ENCODE measurements at regions not wholly inside any gene's neighbourhood (a gene's known extent, or its start where the extent isn't known, plus 50 kb on each side); places are given as distances from the start of the nearest gene placed in this dataset.

GRCh38 chr4:42306221-42307109 is 90.8 kb upstream of the SHISA3 start:
- Histone ChIP-seq H3K9me3 (no peaks in the 10 kb centered on the region), H3K36me3 (no peaks in the 10 kb centered on the region), H3K4me3 (no peak overlapping the region), H3K27ac (no peak overlapping the region), H3K4me1 (no peaks in the 10 kb centered on the region), H3K27me3 (peaks cover 0 to 5% (median 0%) of the 10 kb centered on the region in 4 donors)
- intact Hi-C loops (cut with DNase I): no loop called here
- no peak for TF ChIP-seq POLR2A (IDR thresholded peaks at IDR 0.05)
- WGBS, 2 donors: 66 to 72% methylated on average over 8 to 11 of the region's 11 CpGs
- no peak for DNase-seq

- Histone ChIP-seq H3K36me3 (no peaks in the 10 kb centered on the region), H3K4me3 (no peak overlapping the region), H3K4me1 (no peaks in the 10 kb centered on the region), H3K27me3 (no peaks in the 10 kb centered on the region), H3K27ac (no peak overlapping the region), H3K9me3 (no peaks in the 10 kb centered on the region)
- DNase-seq: no peak
- intact Hi-C loops (cut with DNase I): no loop called here
- no peak for TF ChIP-seq POLR2A (IDR thresholded peaks at IDR 0.05)
- no peak for TF ChIP-seq CTCF (IDR thresholded peaks at IDR 0.05)
- WGBS, 2 donors: 70 to 74% methylated on average over 3 of the region's 3 CpGs
Measured at GRCh38 chr4:42308247-42308646, 89.0 kb upstream of the SHISA3 start.

- no peak overlapping the region for H3K4me3 ChIP-seq
- WGBS, 2 donors: 54 to 56% methylated on average over 9 of the region's 9 CpGs
- H3K27ac ChIP-seq: no peak overlapping the region
- intact Hi-C loops (cut with DNase I): no loop called here
- no peaks in the 10 kb centered on the region for H3K36me3 ChIP-seq
- no peaks in the 10 kb centered on the region for H3K4me1 ChIP-seq
- no peak for TF ChIP-seq CTCF (IDR thresholded peaks at IDR 0.05)
- no peak for TF ChIP-seq POLR2A (IDR thresholded peaks at IDR 0.05)
- no peak for DNase-seq
- H3K9me3 ChIP-seq: no peaks in the 10 kb centered on the region
- no peaks in the 10 kb centered on the region for H3K27me3 ChIP-seq
Measured at GRCh38 chr4:42309361-42310260, 87.7 kb upstream of the SHISA3 start.

- Histone ChIP-seq H3K9me3 (peaks cover 0 to 4% (median 0%) of the 10 kb centered on the region in 3 donors), H3K36me3 (no peaks in the 10 kb centered on the region), H3K4me1 (no peaks in the 10 kb centered on the region), H3K4me3 (no peak overlapping the region), H3K27me3 (no peaks in the 10 kb centered on the region), H3K27ac (no peak overlapping the region)
- TF ChIP-seq CTCF (IDR thresholded peaks at IDR 0.05): no peak
- no peak for TF ChIP-seq POLR2A (IDR thresholded peaks at IDR 0.05)
- no peak for DNase-seq
- WGBS, 2 donors: 49 to 56% methylated on average over 5 of the region's 5 CpGs
- intact Hi-C loops (cut with DNase I): no loop called here
Measured at GRCh38 chr4:42310358-42310757, 86.9 kb upstream of the SHISA3 start.

GRCh38 chr4:42310806-42311205 is 86.5 kb upstream of the SHISA3 start:
- Histone ChIP-seq H3K4me1 (no peaks in the 10 kb centered on the region), H3K9me3 (peaks cover 0 to 5% (median 0%) of the 10 kb centered on the region in 3 donors), H3K4me3 (no peak overlapping the region), H3K27me3 (no peaks in the 10 kb centered on the region), H3K27ac (no peak overlapping the region), H3K36me3 (no peaks in the 10 kb centered on the region)
- intact Hi-C loops (cut with DNase I): no loop called here
- no peak for DNase-seq
- 88 to 89% methylated on average over 4 to 5 of the region's 5 CpGs for WGBS, 2 donors
- TF ChIP-seq POLR2A (IDR thresholded peaks at IDR 0.05) (no peak), CTCF (IDR thresholded peaks at IDR 0.05) (no peak)

Data from esophagus squamous epithelium (tissue), 5 donors.